Panc1 (cell line): ENCODE measurements at regions not wholly inside any gene's neighbourhood (a gene's known extent, or its start where the extent isn't known, plus 50 kb on each side); places are given as distances from the start of the nearest gene placed in this dataset.

Experiments
- ATAC-seq: fragments of 200-7000 bp; cut with Tn5 transposase; 2 replicates; pipeline ENCODE4 v1.9.1; 2020; ENCODE audit warnings: mild to moderate bottlenecking, moderate library complexity
- BruUV-seq: library from RNA; stranded (reverse); fragments of 400-500 nt; replicated peaks from 2 replicates; lab custom pipeline; 2021; lab: Mats Ljungman, UMichigan
- CTCF ChIA-PET: fragments of 300-600 bp; sonication (Branson Sonifier 250); formaldehyde crosslinking; loops from one replicate; lab custom pipeline; 2022; ENCODE audit warnings: antibody characterized with exemption; lab: Charles Lee
- POLR2A ChIA-PET: fragments of 300-600 bp; sonication (Branson Sonifier 250); formaldehyde crosslinking; loops from one replicate; lab custom pipeline; 2022; ENCODE audit warnings: antibody characterized with exemption; lab: Charles Lee
- DNase-seq: peaks from one replicate; pipeline ENCODE4 v3.0.0-alpha.2; 2010; ENCODE audit warnings: low read depth, low spot score
- H3K27ac ChIP-seq: 2 replicates; pipeline ENCODE4 v1.5.1; 2011; ENCODE audit warnings: mild to moderate bottlenecking, low read length, inconsistent platforms
- H3K27me3 ChIP-seq: fragments of 200-500 bp; sonication (Bioruptor generic); 2 replicates; pipeline ENCODE4 v1.6.0; 2014; ENCODE audit warnings: low read length, inconsistent platforms; ENCODE audit not compliant: control insufficient read depth, insufficient read depth
- H3K36me3 ChIP-seq: fragments of 200-500 bp; sonication (Bioruptor generic); 2 replicates; pipeline ENCODE4 v1.5.1; 2014; ENCODE audit warnings: inconsistent platforms, mild to moderate bottlenecking, low read length, moderate library complexity; ENCODE audit not compliant: control insufficient read depth, insufficient read depth
- H3K4me1 ChIP-seq: 2 replicates; pipeline ENCODE4 v1.5.1; 2011; ENCODE audit warnings: inconsistent platforms, mild to moderate bottlenecking, low read length, moderate library complexity; ENCODE audit not compliant: control insufficient read depth, insufficient read depth
- H3K4me3 ChIP-seq, 2 experiments: 2 replicates each; pipeline ENCODE4 v1.5.1; 2011 to 2012; ENCODE audit warnings: low read depth in 2 of 2, low read length in 2 of 2, mild to moderate bottlenecking in 2 of 2, inconsistent platforms in 1 of 2, moderate library complexity in 1 of 2
- H3K9me3 ChIP-seq: fragments of 200-500 bp; sonication (Bioruptor generic); 2 replicates; pipeline ENCODE4 v1.5.1; 2014; ENCODE audit warnings: low read depth, mild to moderate bottlenecking, inconsistent platforms, low read length, moderate library complexity; ENCODE audit not compliant: control insufficient read depth, insufficient read depth
- POLR2AphosphoS5 ChIP-seq: IDR thresholded peaks from 2 replicates; pipeline ENCODE4 v1.6.1; 2012; ENCODE audit warnings: mild to moderate bottlenecking, low read depth, low read length, moderate library complexity
- REST ChIP-seq, 2 experiments: IDR thresholded peaks; 2 replicates each; pipeline ENCODE4 v1.6.1; 2011 to 2012; ENCODE audit warnings: low read depth in 2 of 2, control low read depth in 1 of 2, low read length in 1 of 2, mild to moderate bottlenecking in 1 of 2, moderate library complexity in 1 of 2; ENCODE audit not compliant: insufficient read depth in 1 of 2
- SIN3A ChIP-seq: IDR thresholded peaks from 2 replicates; pipeline ENCODE4 v1.6.1; 2012; ENCODE audit warnings: low read depth, mild to moderate bottlenecking, low read length, moderate library complexity, borderline replicate concordance; ENCODE audit not compliant: insufficient read depth
- TCF7L2 ChIP-seq: IDR thresholded peaks from 2 replicates; pipeline ENCODE4 v1.6.1; 2011; ENCODE audit warnings: mild to moderate bottlenecking, low read depth, low read length, inconsistent platforms
- in situ Hi-C: cut with HindIII; loops from 2 replicates; pipeline ENCODE4 v1.10.0; 2016; ENCODE audit warnings: low sequenced_read_pairs, low pct_unique_long_range_greater_than_20kb
- intact Hi-C: fragments of 100-400 bp; cut with micrococcal nuclease; formaldehyde crosslinking; loops from one replicate; pipeline ENCODE4 v1.10.0; 2022; ENCODE audit not compliant: unreplicated experiment
- TF ChIP-seq, protein P1 (sequence below): fragments of 450-650 bp; IDR thresholded peaks from 2 replicates; pipeline ENCODE4 v1.5.1; 2017; ENCODE audit warnings: mild to moderate bottlenecking

DNA sequence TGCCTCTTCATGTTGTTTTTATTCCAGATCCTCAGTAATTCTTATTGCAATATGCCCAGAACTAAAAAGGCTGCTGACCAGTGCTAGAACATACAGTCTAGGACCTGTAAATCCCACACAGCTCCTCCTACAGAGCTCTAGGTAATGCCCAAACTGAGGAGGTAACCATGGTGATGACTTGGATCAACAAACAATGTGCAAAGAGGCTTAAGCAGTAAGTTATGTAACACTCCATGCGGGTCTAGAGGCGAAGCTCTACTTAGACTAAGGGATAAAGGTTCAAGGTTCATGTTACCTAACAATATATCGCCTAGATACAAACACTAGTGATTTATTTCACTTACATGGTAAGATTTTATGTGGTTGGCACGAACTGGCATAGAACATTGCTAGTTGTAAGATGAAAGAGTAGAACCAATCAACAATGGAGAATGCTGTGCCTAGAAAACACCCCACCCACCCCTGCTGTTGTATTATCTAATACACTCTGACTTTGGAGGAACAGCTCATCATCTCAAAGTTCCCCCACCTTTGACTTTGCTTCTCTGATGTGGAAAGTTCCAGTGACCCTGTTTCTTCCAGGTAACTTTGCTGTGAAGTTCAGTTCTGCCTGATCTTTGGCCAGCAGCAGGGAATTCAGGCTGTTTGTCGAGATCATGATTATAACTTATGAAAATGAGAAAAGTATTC, 242.4 kb downstream of the ALDH8A1 start:
- intact Hi-C loops, result no loop called here
- ChIA-PET CTCF (no interaction called here), POLR2A (no interaction called here)
- H3K36me3 ChIP-seq, result no peaks in the 10 kb centered on the region
- DNase-seq (no peak), ATAC-seq (no peak)
- no peaks in the 10 kb centered on the region for H3K4me1 ChIP-seq
- no peaks in the 10 kb centered on the region for H3K9me3 ChIP-seq
- in situ Hi-C loops, result no loop called here
- no peak overlapping the region for H3K27ac ChIP-seq
- no TSS peak for BruUV-seq
- no peaks in the 10 kb centered on the region for H3K27me3 ChIP-seq
- TF ChIP-seq REST (IDR thresholded peaks at IDR 0.05; ENCODE audit: insufficient read depth in 1 of 2, low read depth in 2 of 2, low read length in 1 of 2) (no peak), SIN3A (no peak), POLR2AphosphoS5 (no peak), TCF7L2 (no peak)
- TF ChIP-seq, protein P1, sequence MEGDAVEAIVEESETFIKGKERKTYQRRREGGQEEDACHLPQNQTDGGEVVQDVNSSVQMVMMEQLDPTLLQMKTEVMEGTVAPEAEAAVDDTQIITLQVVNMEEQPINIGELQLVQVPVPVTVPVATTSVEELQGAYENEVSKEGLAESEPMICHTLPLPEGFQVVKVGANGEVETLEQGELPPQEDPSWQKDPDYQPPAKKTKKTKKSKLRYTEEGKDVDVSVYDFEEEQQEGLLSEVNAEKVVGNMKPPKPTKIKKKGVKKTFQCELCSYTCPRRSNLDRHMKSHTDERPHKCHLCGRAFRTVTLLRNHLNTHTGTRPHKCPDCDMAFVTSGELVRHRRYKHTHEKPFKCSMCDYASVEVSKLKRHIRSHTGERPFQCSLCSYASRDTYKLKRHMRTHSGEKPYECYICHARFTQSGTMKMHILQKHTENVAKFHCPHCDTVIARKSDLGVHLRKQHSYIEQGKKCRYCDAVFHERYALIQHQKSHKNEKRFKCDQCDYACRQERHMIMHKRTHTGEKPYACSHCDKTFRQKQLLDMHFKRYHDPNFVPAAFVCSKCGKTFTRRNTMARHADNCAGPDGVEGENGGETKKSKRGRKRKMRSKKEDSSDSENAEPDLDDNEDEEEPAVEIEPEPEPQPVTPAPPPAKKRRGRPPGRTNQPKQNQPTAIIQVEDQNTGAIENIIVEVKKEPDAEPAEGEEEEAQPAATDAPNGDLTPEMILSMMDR, result no peak
- H3K4me3 ChIP-seq, result no peak overlapping the region

- Histone ChIP-seq H3K9me3 (no peaks in the 10 kb centered on the region), H3K27ac (no peak overlapping the region), H3K4me1 (no peaks in the 10 kb centered on the region), H3K4me3 (no peak overlapping the region), H3K36me3 (no peaks in the 10 kb centered on the region), H3K27me3 (no peaks in the 10 kb centered on the region)
- no TSS peak for BruUV-seq
- ATAC-seq, result no peak
- TF ChIP-seq TCF7L2, result no peak
- no peak for TF ChIP-seq REST (IDR thresholded peaks at IDR 0.05; ENCODE audit: insufficient read depth in 1 of 2, low read depth in 2 of 2, low read length in 1 of 2)
- TF ChIP-seq POLR2AphosphoS5, result no peak
- TF ChIP-seq, protein P1, result no peak
- no peak for TF ChIP-seq SIN3A
- no peak for DNase-seq
- in situ Hi-C loops (no loop called here), intact Hi-C loops (no loop called here)
- POLR2A ChIA-PET, result no interaction called here
- CTCF ChIA-PET, result no interaction called here
Observed at GRCh38 chr6:134706806-134707205, 243.1 kb downstream of the ALDH8A1 start.
